Right ventricle myocardium inferior (tissue), 1 donor: ENCODE measurements at regions not wholly inside any gene's neighbourhood (a gene's known extent, or its start where the extent isn't known, plus 50 kb on each side); places are given as distances from the start of the nearest gene placed in this dataset.
"Not testable (repeated sequence)": the region's sequence is repeated elsewhere in the genome, so short reads cannot be mapped to it uniquely, and the experiment has no call there.

ENCODE experiments used
- ATAC-seq: fragments of 200-7000 bp; cut with Tn5 transposase; one replicate; pipeline ENCODE4 v1.9.1; 2020; ENCODE audit warnings: mild to moderate bottlenecking, moderate library complexity
- DNase-seq: peaks from one replicate; pipeline ENCODE4 v3.0.0; 2021; ENCODE audit errors: missing footprints
- intact Hi-C: fragments of 100-400 bp; cut with DNase I; formaldehyde crosslinking; loops from one replicate; pipeline ENCODE4 v1.11.0; 2022
- donor health status: DM: no; HTN: yes; CAD: no; lungs with severe emphysema.

- ATAC-seq, result no peak
- intact Hi-C loops, result no loop called here
- no peak for DNase-seq
Observed at GRCh38 chr5:72656756-72657513, 149.7 kb upstream of the ZNF366 start.

- intact Hi-C loops, result no loop called here
- ATAC-seq (no peak), DNase-seq (no peak)
Observed at GRCh38 chr5:72656331-72656730, 149.1 kb upstream of the ZNF366 start.

- ATAC-seq, result no peak
- no peak for DNase-seq
- intact Hi-C loops, result no loop called here
Observed at GRCh38 chr5:72654231-72654630, 147.0 kb upstream of the ZNF366 start.

GRCh38 chr5:72653586-72653985 is 146.4 kb upstream of the ZNF366 start:
- ATAC-seq, result no peak
- intact Hi-C loops, result no loop called here
- DNase-seq, result no peak

DNA sequence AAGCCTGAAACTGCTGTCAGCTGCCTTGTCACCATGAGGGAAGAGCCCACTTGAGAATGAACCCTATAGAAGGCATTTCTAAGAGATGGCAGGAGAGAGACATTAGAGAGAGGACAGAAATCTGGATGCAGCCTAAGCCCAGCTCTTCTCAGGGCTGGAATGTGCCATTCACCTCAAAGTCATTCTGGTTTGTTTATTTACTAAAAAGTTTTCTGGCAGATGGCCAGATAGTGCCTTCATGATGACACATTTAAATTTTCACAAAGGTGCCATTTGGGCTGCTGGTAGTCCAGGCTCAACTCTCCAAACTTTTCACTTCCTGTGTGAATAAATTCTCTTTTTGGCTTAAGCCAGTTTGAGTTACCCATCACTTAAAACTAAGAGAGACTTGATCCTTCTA is 144.6 kb upstream of the ZNF366 start:
- intact Hi-C loops, result no loop called here
- DNase-seq (no peak), ATAC-seq (no peak)

- ATAC-seq, result no peak
- DNase-seq, result no peak
- intact Hi-C loops, result no loop called here
Observed at GRCh38 chr5:72651109-72651508, 143.9 kb upstream of the ZNF366 start.

GRCh38 chr5:72649449-72649848 is 142.2 kb upstream of the ZNF366 start:
- intact Hi-C loops, result no loop called here
- no peak for DNase-seq
- ATAC-seq, result no peak

DNA sequence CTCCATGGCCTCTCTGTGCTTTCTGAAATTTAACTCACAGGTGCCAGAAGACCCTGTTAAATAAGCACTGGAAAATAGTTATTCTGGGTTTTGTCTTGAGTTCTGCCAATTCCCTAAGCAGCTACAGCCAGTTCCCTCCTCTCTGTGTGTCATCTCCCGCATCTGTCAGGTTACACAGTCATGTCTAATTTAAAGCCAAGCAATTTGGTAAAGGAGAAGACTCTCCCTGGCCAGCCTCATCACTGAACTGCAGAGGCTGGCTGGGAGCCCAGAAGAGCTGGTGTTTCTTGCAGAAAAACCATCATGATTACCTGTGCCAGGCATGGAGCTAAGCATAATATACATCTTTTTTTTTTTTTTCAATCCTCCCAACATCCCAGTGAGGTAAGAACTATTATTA is 141.3 kb upstream of the ZNF366 start:
- intact Hi-C loops, result no loop called here
- DNase-seq (no peak), ATAC-seq (no peak)

GRCh38 chr5:72647806-72648205 is 140.6 kb upstream of the ZNF366 start:
- no peak for DNase-seq
- intact Hi-C loops, result no loop called here
- ATAC-seq, result no peak

- DNase-seq, result no peak
- no peak for ATAC-seq
- intact Hi-C loops, result no loop called here
Observed at GRCh38 chr5:72646246-72646866, 139.1 kb upstream of the ZNF366 start.

DNA sequence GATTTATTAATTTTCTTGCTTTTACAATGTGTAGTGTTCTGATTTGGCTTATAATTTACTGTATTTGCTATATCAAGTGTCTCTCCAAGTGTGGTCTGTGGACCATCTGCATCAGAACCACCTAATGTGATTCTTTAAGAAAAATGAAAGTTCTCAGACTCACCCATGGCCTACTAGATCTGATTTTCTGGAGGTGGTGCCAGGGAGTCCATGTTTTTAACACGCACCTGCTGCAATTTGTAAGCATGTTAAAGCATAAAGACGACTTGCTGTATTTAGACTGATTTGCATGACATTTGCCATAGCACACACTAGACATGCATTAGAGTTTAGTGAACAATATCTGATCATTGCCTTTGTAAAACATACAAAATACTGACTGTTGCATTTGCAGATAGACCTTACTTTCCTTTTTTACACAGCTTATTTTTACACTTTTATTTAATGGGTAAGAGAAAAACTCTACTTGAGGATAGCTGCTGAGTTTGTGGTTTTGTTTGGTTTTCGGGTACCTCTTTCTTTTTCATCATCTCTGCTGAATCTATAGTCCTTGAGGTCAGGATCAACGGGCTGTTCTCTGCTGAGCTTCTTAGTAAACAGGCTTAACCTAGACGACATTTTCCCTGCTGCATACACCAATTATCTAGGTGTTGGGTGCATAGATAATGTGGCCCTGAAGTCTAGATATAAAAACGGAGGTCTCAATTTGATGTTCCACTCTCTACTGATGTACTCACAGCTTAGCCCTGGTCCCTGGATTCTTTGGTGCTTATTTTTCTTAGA is 138.0 kb upstream of the ZNF366 start:
- ATAC-seq, result no peak
- intact Hi-C loops, result no loop called here
- DNase-seq, result no peak

- intact Hi-C loops, result no loop called here
- ATAC-seq (no peak), DNase-seq (no peak)
Observed at GRCh38 chr5:72644296-72644695, 137.1 kb upstream of the ZNF366 start.

- no peak for ATAC-seq
- intact Hi-C loops, result no loop called here
Observed at GRCh38 chr5:72641164-72641563, 134.0 kb upstream of the ZNF366 start.

DNA sequence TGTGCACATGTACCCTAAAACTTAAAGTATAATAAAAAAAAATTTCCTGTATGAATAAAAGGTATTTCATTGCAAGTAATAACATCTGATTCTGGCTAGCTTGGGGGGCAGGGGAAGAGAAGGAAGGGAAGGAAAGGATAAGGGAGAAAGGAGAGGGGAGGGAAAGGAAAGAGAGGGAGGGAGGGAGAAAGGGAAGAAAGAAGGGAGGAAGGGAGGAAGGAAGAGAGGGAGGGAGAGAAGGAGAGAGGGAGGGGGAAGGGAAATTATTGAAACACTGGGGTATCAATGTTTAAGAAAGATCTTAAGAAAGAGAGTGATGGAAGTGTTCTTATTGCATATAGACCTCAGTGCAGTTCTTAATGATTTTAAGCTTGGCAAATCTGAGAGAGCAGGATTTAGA is 129.8 kb upstream of the ZNF366 start:
- intact Hi-C loops, result no loop called here
- ATAC-seq (no peak), DNase-seq (no peak)

More at GRCh38 chr5:72641164-72641563, 134.0 kb upstream of the ZNF366 start:
- DNase-seq, result no peak

GRCh38 chr5:72636565-72636964 is 129.4 kb upstream of the ZNF366 start:
- intact Hi-C loops, ATAC-seq, DNase-seq: not testable (repeated sequence)

DNA sequence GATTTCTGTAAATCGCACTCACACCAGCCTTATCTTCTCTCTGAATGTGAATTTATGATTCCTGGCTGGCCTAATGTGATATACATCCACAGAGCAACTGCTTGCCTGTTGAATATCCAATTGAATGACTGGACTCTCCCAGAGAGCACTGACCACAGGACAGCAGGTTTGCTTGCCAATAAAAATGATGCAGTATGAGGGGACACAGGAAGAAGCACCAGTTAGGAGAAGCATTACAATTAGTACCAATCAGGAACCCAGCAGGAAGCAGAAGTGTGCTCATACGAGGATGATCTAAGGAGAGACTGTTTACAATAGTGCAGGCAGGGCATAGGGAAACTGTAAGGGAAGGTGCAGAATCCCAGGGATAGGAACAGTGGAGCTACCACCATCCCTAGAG is 127.2 kb upstream of the ZNF366 start:
- intact Hi-C loops, result no loop called here
- no peak for DNase-seq
- no peak for ATAC-seq

DNA sequence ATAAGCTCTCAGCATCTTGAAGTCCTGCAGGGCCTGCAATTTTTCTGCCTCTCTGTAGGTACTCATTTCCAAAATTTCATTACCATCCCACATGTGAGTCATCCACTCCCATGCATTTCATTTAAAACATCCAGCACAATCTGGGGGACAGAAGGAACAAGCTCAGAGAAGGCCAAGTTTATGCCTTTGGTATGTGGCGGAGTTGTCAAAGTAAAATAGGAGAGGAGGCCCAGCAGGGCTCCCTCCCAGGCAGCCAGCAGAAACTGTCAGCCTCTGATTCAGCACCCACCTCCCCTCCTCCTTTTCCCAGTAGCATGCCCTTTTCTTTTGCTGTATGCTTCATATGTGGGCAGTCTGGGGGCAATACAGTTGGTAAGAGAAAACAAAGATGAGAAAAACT is 126.4 kb upstream of the ZNF366 start:
- DNase-seq, result no peak
- no peak for ATAC-seq
- intact Hi-C loops, result no loop called here

GRCh38 chr5:72633041-72633445 is 125.8 kb upstream of the ZNF366 start:
- intact Hi-C loops, result no loop called here
- peak; percentile 72 for DNase-seq
- peak; percentile 28 for ATAC-seq

DNA sequence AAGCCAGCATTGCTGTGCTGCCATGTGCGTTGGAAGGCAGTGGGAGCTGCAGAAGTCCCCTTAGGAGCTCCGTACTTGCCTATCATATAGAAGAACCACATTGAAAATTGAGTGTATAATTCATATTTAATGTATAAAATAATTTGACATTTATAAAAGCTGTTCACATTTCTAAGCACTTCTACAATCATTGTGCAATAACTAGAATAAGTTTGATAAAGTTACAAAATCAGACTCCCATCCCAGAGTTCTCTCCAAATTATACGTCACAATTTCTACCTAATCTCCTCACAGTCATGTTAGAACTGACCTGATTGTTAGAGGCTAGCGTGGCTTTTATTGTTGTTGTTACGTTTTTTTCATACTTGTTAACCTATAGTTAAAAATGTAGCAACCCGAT is 123.5 kb upstream of the ZNF366 start:
- ATAC-seq (no peak), DNase-seq (no peak)
- intact Hi-C loops, result no loop called here

GRCh38 chr5:72630081-72630480 is 122.9 kb upstream of the ZNF366 start:
- ATAC-seq (no peak), DNase-seq (no peak)
- intact Hi-C loops, result no loop called here
